ENCODE measurements at regions not wholly inside any gene's neighbourhood (a gene's known extent, or its start where the extent isn't known, plus 50 kb on each side); places are given as distances from the start of the nearest gene placed in this dataset.

DNA sequence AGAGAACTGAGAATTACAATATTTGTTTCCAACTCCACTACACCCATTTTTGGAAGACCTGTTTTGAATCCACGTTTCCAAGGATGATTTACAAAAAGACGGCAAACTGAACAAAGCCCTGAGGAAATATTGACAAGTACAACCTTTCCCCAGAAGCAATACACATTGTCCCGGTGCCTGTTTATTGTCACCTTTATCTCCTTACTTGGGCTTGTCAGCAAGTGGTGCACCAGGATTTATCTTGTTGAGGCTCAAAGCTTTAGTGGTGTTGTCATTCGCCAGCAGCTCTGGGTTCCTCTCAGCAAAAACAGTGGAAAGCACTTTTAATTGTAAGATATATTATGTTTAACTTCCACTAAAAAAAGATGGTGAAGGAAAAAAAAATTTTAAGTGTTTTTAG lies 1191.9 kb upstream of the TENM4 start:
- no peak for DNase-seq (ENCODE audit: low read depth)
- no peak overlapping the region for H3K4me3 ChIP-seq (ENCODE audit: low read length)
- TF ChIP-seq, protein P1, sequence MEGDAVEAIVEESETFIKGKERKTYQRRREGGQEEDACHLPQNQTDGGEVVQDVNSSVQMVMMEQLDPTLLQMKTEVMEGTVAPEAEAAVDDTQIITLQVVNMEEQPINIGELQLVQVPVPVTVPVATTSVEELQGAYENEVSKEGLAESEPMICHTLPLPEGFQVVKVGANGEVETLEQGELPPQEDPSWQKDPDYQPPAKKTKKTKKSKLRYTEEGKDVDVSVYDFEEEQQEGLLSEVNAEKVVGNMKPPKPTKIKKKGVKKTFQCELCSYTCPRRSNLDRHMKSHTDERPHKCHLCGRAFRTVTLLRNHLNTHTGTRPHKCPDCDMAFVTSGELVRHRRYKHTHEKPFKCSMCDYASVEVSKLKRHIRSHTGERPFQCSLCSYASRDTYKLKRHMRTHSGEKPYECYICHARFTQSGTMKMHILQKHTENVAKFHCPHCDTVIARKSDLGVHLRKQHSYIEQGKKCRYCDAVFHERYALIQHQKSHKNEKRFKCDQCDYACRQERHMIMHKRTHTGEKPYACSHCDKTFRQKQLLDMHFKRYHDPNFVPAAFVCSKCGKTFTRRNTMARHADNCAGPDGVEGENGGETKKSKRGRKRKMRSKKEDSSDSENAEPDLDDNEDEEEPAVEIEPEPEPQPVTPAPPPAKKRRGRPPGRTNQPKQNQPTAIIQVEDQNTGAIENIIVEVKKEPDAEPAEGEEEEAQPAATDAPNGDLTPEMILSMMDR (conservative IDR thresholded peaks at IDR 0.05; ENCODE audit: low read length) = no peak

DNA sequence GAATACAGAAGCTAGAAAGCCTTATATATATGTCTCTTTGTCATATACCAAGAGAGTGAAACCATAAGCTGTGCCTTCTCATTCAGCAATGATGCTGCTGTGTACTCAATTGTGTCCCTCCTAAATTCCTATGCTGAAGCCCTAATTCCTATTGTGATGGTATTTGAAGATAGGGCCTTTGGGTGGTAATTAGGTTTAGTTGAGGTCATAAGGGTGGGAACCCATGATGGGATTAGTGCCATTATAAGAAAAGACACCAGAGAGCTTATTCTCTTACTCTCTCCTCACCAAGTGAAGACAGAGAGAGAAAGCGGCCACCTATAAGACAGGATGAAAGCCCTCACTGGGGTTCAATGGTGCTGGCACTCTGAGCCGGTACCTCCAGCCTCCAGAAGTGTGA lies 1191.3 kb upstream of the TENM4 start:
- no peak for DNase-seq (ENCODE audit: low read depth)
- no peak overlapping the region for H3K4me3 ChIP-seq (ENCODE audit: low read length)
- TF ChIP-seq, protein P1 (conservative IDR thresholded peaks at IDR 0.05; ENCODE audit: low read length) = no peak

- TF ChIP-seq, protein P1 (conservative IDR thresholded peaks at IDR 0.05; ENCODE audit: low read length) = no peak
- no peak for DNase-seq (ENCODE audit: low read depth)
- no peak overlapping the region for H3K4me3 ChIP-seq (ENCODE audit: low read length)
Observed at GRCh38 chr11:80629466-80629865, 1188.6 kb upstream of the TENM4 start.

DNA sequence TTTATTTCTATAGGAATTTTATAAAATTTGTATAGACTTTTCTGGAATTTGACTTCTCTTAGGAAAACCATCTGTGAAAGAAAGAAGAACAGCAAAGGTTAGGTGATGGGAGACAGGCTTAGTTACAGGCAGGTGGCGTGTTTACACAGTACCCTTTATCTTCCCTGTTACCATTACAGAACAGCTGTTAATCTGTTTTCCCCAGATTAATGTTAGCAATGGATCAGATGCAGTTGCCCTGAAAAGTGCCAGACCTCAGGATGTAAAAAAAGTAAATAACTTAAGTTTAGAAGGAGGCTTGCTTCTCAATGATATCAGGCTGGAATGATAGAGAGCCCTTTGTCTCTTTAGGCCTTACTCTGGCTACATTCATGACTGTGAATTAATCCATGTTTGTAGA lies 1186.5 kb upstream of the TENM4 start:
- DNase-seq (ENCODE audit: low read depth) = no peak
- TF ChIP-seq, protein P1 (conservative IDR thresholded peaks at IDR 0.05; ENCODE audit: low read length) = no peak
- H3K4me3 ChIP-seq (ENCODE audit: low read length) = no peak overlapping the region

- DNase-seq (ENCODE audit: low read depth) = no peak
- TF ChIP-seq, protein P1 (conservative IDR thresholded peaks at IDR 0.05; ENCODE audit: low read length) = no peak
- H3K4me3 ChIP-seq (ENCODE audit: low read length) = no peak overlapping the region
Observed at GRCh38 chr11:80626721-80627120, 1185.9 kb upstream of the TENM4 start.

GRCh38 chr11:80625563-80625962 lies 1184.7 kb upstream of the TENM4 start:
- H3K4me3 ChIP-seq (ENCODE audit: low read length) = no peak overlapping the region
- no peak for DNase-seq (ENCODE audit: low read depth)
- TF ChIP-seq, protein P1 (conservative IDR thresholded peaks at IDR 0.05; ENCODE audit: low read length) = no peak

DNA sequence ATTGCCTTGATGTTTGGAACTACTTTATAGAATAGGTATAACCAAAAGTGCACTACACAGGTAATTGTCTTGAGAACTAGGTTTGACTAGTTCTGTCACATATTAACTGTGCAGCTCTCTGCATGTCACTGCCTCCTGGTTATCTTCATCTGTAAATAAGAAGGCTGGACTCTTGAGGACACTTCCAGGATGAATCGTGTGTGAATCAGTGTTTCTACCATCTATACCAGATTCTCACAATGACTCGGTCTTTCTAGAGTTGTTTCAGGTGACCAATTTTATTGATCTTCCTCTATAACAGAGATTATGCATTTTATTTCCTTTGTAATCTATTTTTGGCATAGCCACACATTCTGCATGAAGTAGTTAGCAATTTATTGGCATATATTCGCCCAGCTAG lies 1181.0 kb upstream of the TENM4 start:
- no peak for DNase-seq (ENCODE audit: low read depth)
- no peak overlapping the region for H3K4me3 ChIP-seq (ENCODE audit: low read length)
- TF ChIP-seq, protein P1 (conservative IDR thresholded peaks at IDR 0.05; ENCODE audit: low read length) = no peak
